Stimulated activated CD4-positive, alpha-beta T cell treated with anti-CD3 and anti-CD28 coated beads, TNF-alpha, amount 100 ng/mL, for 24 hours (primary cell): ENCODE measurements at regions not wholly inside any gene's neighbourhood (a gene's known extent, or its start where the extent isn't known, plus 50 kb on each side); places are given as distances from the start of the nearest gene placed in this dataset.
"Not testable (repeated sequence)": the region's sequence is repeated elsewhere in the genome, so short reads cannot be mapped to it uniquely, and the experiment has no call there.

Experiments
- DNase-seq, 3 experiments: peaks; one replicate each; pipeline ENCODE4 v3.0.0-alpha.2; 2020; ENCODE audit warnings: low read depth in 3 of 3

- no peak for DNase-seq
These were observed 112.7 kb downstream of the TANC2 start for GRCh38 chr17:63078707-63079106.

- DNase-seq: no peak
These were observed 116.3 kb downstream of the TANC2 start for GRCh38 chr17:63082273-63082861.

- no peak for DNase-seq
These were observed 116.9 kb downstream of the TANC2 start for GRCh38 chr17:63082952-63083351.

- no peak for DNase-seq
These were observed 120.6 kb downstream of the TANC2 start for GRCh38 chr17:63086483-63087185.

- not testable (repeated sequence) for DNase-seq
These were observed 124.5 kb downstream of the TANC2 start for GRCh38 chr17:63090358-63091114.

- not testable (repeated sequence) for DNase-seq
These were observed 125.9 kb downstream of the TANC2 start for GRCh38 chr17:63091909-63092308.

- no peak for DNase-seq
These were observed 128.6 kb downstream of the TANC2 start for GRCh38 chr17:63094631-63095030.

GRCh38 chr17:63095459-63095858, 129.4 kb downstream of the TANC2 start:
- no peak for DNase-seq

GRCh38 chr17:63095879-63096278, 129.8 kb downstream of the TANC2 start:
- DNase-seq: no peak

- no peak for DNase-seq
These were observed 130.4 kb downstream of the TANC2 start for GRCh38 chr17:63096426-63096825.

GRCh38 chr17:63099425-63099824, 133.4 kb downstream of the TANC2 start:
- no peak for DNase-seq

GRCh38 chr17:63102034-63102433, 136.0 kb downstream of the TANC2 start:
- no peak for DNase-seq

GRCh38 chr17:63106050-63106449, 140.0 kb downstream of the TANC2 start:
- DNase-seq: no peak

- DNase-seq: no peak
These were observed 143.6 kb downstream of the TANC2 start for GRCh38 chr17:63109661-63110060.

- no peak for DNase-seq
These were observed 147.1 kb downstream of the TANC2 start for GRCh38 chr17:63113167-63113566.

- DNase-seq: no peak
These were observed 150.2 kb downstream of the TANC2 start for GRCh38 chr17:63116228-63116627.

- DNase-seq: no peak
These were observed 151.2 kb downstream of the TANC2 start for GRCh38 chr17:63116967-63117830.

GRCh38 chr17:63120406-63120805, 154.4 kb downstream of the TANC2 start:
- no peak for DNase-seq

- no peak for DNase-seq
These were observed 158.5 kb downstream of the TANC2 start for GRCh38 chr17:63124536-63124935.

GRCh38 chr17:63124958-63125357, 158.9 kb downstream of the TANC2 start:
- DNase-seq: no peak

GRCh38 chr17:63125987-63126386, 160.0 kb downstream of the TANC2 start:
- DNase-seq: no peak

- DNase-seq: no peak
These were observed 160.6 kb downstream of the TANC2 start for GRCh38 chr17:63126607-63127006.
